ENCODE measurements at regions not wholly inside any gene's neighbourhood (a gene's known extent, or its start where the extent isn't known, plus 50 kb on each side); places are given as distances from the start of the nearest gene placed in this dataset.

DNA sequence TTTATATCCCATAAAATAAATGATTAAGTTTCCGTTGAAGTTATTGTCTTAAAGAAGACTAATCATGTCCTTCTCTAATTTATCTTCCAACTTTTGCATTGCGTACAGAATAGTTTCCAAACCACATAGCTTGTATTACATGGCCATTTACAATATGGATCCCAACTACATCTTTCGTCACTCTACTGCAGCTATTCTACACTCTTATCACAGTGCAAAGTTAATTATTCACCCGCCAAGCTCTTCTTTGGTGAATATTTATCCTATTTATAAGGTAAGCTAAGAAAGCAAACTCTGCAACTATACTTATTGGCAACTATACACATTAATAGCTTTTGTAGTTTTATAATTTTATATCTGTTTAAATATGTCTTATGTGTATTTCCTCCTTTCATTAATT is 75.9 kb upstream of the ADAMTS19 start:
- TF ChIP-seq, protein P1, sequence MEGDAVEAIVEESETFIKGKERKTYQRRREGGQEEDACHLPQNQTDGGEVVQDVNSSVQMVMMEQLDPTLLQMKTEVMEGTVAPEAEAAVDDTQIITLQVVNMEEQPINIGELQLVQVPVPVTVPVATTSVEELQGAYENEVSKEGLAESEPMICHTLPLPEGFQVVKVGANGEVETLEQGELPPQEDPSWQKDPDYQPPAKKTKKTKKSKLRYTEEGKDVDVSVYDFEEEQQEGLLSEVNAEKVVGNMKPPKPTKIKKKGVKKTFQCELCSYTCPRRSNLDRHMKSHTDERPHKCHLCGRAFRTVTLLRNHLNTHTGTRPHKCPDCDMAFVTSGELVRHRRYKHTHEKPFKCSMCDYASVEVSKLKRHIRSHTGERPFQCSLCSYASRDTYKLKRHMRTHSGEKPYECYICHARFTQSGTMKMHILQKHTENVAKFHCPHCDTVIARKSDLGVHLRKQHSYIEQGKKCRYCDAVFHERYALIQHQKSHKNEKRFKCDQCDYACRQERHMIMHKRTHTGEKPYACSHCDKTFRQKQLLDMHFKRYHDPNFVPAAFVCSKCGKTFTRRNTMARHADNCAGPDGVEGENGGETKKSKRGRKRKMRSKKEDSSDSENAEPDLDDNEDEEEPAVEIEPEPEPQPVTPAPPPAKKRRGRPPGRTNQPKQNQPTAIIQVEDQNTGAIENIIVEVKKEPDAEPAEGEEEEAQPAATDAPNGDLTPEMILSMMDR (IDR thresholded peaks at IDR 0.05; ENCODE audit: low read depth, low read length, missing control alignments) = no peak
- DNase-seq (ENCODE audit: low read depth) = no peak
- in situ Hi-C loops (cut with HindIII; ENCODE audit: low sequenced_read_pairs) = no loop called here
- H3K4me3 ChIP-seq (ENCODE audit: low read depth, low read length) = no peak overlapping the region

DNA sequence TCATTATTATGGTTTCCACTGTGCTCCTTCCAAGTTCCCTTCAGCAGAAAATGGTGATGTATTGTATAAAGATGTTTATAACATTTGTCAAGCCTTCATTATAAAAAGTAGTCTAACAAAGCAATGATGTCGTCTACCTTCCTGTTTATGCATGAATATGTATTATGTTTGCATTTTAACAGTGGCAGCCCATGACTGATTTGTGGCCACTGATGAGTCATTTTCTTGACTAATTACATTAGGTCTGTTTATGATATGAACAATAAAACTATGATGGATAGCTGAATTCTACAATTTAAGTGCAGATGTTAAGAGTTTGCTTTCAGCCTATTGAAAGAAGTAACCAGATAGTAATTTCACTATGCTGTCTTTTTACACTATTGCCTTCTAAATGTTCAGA is 75.4 kb upstream of the ADAMTS19 start:
- in situ Hi-C loops (cut with HindIII; ENCODE audit: low sequenced_read_pairs) = no loop called here
- H3K4me3 ChIP-seq (ENCODE audit: low read depth, low read length) = no peak overlapping the region
- TF ChIP-seq, protein P1 (IDR thresholded peaks at IDR 0.05; ENCODE audit: low read depth, low read length, missing control alignments) = no peak
- no peak for DNase-seq (ENCODE audit: low read depth)

- in situ Hi-C loops (cut with HindIII; ENCODE audit: low sequenced_read_pairs) = no loop called here
- TF ChIP-seq, protein P1 (IDR thresholded peaks at IDR 0.05; ENCODE audit: low read depth, low read length, missing control alignments) = no peak
- DNase-seq (ENCODE audit: low read depth) = no peak
- H3K4me3 ChIP-seq (ENCODE audit: low read depth, low read length) = no peak overlapping the region
Observed at GRCh38 chr5:129387944-129388343, 72.2 kb upstream of the ADAMTS19 start.

GRCh38 chr5:129392681-129393080 is 67.4 kb upstream of the ADAMTS19 start:
- TF ChIP-seq, protein P1 (IDR thresholded peaks at IDR 0.05; ENCODE audit: low read depth, low read length, missing control alignments) = no peak
- DNase-seq (ENCODE audit: low read depth) = peak; percentile 18
- in situ Hi-C loops (cut with HindIII; ENCODE audit: low sequenced_read_pairs) = no loop called here
- no peak overlapping the region for H3K4me3 ChIP-seq (ENCODE audit: low read depth, low read length)

DNA sequence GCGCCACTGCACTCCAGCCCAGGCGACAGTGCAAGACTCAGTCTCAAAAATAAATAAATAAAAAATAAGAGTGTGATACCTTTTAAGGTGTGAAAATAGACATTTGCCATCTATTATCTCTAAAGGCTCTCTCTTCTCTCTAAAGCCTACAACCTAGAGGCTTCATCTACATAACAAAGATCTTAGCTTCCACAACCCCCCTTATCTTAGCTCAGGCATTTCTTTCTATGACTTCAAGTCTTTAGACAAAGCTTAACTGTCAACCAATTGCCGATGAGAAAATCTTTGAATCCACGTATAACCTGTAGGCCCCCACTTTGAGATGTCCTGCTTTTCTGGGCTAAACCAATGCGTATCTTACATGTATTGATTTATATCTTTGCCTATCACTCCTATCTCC is 64.9 kb upstream of the ADAMTS19 start:
- no peak for DNase-seq (ENCODE audit: low read depth)
- TF ChIP-seq, protein P1 (IDR thresholded peaks at IDR 0.05; ENCODE audit: low read depth, low read length, missing control alignments) = no peak
- in situ Hi-C loops (cut with HindIII; ENCODE audit: low sequenced_read_pairs) = loop anchor here (5.0 kb wide), 1 partner anchor 87 kb away; no protein-coding TSS in a partner anchor
- H3K4me3 ChIP-seq (ENCODE audit: low read depth, low read length) = no peak overlapping the region

- TF ChIP-seq, protein P1 (IDR thresholded peaks at IDR 0.05; ENCODE audit: low read depth, low read length, missing control alignments) = no peak
- in situ Hi-C loops (cut with HindIII; ENCODE audit: low sequenced_read_pairs) = loop anchor here (5.0 kb wide), 1 partner anchor 84 kb away; no protein-coding TSS in a partner anchor
- DNase-seq (ENCODE audit: low read depth) = no peak
- no peak overlapping the region for H3K4me3 ChIP-seq (ENCODE audit: low read depth, low read length)
Observed at GRCh38 chr5:129398026-129398678, 61.9 kb upstream of the ADAMTS19 start.
